GM21447 (cell line): ENCODE measurements at regions not wholly inside any gene's neighbourhood (a gene's known extent, or its start where the extent isn't known, plus 50 kb on each side); places are given as distances from the start of the nearest gene placed in this dataset.
"Not testable (repeated sequence)": the region's sequence is repeated elsewhere in the genome, so short reads cannot be mapped to it uniquely, and the experiment has no call there.

Source experiments
- ATAC-seq: cut with Tn5 transposase; IDR thresholded peaks from one replicate; pipeline ENCODE4 v1.9.1; 2021; ENCODE audit not compliant: unreplicated experiment

DNA sequence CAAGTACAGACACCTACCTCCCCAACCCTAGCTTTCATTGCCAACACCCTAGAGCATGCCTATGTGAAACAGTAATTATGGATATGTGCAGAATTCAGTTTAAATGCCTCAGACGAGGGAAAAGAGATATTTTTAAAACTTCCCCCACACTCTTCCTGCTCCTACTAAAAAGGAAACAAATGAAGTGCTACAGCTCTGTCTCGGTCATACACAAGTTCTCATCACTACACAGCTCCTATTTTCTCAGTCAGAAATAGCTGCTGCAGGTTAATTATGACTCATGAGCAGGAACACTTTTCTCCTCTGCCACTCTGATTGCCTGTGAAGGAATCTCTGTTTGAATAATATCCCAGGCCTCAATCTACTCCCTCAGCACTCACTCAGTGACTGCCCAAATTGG, 703.6 kb upstream of the FLRT2 start:
- ATAC-seq, result no peak

DNA sequence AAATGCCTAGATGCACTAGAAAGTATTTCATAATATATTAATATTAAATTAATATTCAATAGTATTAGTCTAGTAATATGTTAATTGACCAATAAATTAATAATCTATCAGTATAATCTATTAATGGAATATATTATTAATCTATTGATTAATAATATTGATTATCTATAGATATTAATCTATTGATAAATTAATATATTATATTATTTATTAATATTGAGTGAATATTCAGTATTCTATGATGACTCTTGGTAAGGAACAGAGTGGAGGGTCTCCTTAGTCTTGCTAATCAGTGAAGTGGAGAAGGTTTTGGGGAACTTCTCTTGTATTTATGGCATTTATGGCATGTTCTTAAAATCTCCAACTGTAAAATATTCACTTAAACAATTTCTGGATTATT, 679.3 kb upstream of the FLRT2 start:
- no peak for ATAC-seq

DNA sequence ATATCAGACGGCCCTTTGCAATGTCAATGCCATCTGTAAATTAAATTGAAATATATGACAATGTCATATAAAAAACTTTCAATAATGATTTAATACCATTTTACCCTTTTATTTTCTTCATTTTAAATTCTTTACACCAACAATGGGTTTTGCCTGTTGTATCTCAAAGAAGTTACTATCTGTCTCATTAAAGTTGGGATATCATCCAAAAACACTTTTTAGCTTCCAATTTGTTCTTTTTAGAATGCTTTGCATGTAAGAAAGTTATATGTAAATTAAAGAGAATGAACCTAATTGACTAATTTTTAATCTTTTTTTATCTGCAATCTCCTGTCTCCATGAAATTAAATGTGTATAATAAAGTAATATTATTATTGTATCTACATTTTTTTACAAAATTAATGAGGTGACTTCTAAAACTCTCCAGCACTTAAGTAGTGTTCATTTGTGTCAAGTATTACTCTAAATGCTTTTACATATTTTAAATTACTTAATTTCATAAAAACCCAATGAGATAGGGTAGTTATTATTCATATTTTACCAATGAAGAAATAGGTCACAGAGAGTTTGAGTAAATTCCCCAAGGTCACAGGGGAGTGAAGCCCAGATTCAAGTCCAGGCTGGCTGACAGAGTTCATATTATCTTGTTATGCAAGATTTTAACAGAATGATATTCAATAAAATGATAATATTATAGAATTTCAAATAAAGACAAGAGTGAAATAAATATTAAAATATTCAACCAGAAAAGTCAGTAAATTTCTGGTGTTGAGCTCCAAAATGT, 673.0 kb upstream of the FLRT2 start:
- no peak for ATAC-seq

DNA sequence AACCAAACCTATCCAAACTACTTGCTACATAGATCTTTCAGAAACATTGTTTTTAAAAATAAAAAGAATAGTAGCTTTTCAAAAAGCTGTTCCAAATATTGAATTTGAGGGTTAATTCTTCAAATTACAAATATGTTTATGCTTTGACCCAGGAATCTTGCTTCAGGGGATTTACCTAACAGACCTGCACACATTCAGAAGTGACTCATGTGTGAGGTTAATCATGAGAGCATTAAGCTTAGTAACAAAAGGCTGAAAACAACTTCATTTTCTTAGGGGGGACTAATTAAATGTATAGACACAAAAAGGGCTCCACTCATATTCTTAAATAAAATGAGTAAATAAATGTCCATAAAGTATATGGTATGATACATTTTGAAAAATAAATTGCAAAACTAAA, 672.4 kb upstream of the FLRT2 start:
- ATAC-seq, result no peak

DNA sequence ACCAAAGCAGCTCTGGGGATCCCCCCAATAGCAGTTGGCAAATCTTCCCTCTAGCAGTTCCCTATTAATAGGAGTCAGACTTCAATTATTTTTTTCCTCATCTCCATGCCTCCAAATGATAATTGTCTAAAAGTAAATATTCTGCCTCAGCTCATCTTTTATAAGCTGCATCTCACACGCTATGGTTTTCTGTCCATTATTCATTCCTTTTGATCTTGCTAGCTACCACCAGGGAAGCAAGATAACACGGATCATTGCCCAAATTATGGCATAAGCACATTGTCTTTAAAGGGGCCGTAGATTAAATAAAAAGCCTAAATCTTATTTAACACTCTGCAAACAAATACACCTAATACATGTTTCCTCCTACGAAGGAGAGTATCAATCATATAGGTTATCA, 670.8 kb upstream of the FLRT2 start:
- no peak for ATAC-seq

DNA sequence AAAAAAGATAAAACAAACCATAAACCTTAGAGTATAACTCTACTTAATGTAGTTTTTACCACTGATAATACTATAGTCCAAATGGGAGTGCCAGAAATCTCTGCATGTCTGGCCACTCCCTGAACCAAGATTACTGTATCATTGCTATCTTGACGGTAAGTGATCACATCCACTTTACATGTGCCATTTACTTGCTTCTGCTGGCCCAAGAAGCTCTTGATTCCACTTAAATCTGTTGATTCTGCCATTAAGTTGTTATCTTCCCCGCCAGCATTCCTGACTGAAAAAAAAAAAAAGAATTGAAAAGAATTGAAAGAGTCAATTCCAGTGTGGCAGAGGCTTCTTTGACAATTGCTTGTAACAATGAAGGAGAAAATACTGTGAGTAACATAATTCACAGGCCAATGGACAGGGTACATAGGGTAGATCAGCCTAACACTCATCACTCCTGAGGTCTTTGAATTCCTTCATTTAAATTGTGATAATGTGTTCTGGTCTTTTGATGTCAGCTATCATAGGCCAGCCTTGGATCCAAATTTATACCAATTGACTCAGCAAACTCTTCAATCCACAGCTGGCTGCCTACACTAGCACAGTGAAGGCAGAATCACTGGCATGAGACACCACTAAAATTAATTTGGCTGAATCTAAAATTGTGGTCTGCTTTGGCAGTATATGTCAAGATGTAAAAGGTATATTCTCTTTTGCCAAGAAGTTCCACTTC, 665.2 kb upstream of the FLRT2 start:
- ATAC-seq, result no peak

DNA sequence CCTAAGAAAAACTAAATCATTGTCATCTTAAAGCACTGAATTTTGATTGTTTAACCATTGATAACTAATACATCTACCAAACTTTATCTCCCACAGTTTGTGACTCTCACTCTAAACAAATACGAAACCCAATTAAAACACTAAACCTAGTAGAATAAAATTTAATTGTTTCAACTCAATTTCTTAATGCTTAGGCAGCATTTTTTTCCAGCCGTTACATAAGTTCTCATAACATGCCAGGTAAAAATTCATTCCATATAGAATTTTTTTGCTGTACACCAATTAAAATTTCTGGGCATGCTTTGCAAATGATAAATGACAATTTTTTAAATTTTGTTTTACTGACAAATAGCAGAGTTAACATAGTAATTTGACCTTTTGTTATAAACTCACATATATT, 658.2 kb upstream of the FLRT2 start:
- no peak for ATAC-seq

DNA sequence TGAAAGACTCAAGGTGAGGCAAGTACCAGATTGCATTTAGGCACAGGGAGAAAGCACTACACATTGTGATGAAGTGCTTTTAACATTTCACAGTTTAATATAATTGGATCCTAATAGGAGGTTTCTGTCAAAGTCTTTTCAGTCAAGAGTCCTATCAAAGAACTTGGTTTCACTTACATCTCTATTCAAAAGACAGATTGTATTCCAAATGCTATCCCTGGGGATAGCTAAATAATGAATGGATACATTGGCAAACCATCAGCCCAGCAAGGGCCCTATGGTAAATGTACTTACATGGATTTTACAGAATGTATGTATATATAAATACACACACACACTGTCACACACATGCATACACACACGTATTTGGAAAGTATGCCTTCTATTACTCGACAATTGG, 655.5 kb upstream of the FLRT2 start:
- ATAC-seq, result no peak

DNA sequence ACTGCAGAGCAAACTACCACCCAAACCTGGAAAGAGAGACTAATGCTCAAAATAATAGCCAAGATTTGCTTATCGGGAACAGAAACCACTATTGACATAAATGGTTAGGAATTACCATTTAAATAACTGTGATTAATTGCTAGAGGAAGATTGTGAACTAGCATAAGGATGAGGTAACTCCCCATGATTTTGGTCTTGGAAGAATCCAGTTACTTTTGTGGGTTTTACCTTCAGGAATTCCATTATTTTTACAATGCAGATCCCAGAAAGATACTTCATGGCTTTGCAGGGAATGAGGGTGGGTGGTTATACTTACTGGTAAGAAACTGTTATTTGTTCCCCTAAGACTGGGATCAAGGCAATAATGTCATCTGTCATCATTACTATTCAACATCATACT, 652.9 kb upstream of the FLRT2 start:
- no peak for ATAC-seq

DNA sequence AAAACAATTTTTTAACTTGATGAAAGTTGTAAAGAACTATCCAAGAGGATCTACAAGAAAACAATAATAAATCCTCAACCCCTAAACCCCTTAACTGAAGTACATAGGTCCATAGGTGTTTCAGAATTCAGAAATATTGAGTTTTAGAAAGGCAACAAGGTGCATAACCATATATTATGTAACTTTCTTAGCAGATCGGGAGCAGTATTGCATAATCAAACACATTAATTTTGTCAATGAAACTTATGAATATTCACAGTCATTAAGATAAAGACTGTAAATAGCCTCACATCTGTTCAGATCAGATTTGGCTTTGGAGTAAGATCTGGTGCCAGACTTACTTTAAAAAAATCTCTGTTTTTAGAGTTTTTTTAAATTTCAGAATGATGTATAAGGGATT, 647.1 kb upstream of the FLRT2 start:
- ATAC-seq, result no peak

DNA sequence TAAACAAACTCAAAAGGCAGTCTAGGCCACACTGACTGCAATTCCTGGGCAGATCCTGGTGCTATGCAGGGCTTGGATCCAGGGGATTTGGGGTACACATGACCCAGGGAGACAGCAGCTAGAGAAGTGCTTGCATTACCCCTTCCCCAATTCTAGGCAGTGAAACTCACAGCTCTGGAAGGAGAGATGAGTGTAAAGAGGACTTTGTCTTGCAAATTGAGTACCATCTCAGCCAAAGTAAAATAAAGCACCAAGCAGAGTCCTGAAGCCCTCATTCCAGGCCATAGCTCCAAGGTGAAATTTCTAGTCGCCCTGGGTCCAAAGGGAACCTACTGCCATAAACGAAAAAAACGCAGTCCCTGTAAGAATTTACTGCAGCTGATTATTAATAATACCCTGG, 644.9 kb upstream of the FLRT2 start:
- ATAC-seq, result no peak

DNA sequence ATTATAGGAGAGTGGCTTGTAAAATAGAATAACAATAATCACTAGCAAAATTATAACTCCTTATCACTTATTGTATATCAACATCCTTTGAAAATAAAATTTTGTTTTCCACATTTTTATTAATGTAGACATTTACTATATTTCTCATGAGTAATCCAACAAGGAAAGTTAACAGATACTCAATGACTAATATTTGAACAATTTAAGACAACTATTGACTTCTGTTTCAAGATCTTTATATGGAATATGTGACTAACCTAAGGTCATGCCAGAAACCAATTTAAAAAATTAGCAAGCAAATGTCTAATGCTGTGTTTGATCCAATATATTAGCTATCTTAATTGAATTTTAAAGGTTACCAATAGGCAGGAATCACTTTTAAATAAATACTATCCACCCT, 638.5 kb upstream of the FLRT2 start:
- ATAC-seq, result no peak

DNA sequence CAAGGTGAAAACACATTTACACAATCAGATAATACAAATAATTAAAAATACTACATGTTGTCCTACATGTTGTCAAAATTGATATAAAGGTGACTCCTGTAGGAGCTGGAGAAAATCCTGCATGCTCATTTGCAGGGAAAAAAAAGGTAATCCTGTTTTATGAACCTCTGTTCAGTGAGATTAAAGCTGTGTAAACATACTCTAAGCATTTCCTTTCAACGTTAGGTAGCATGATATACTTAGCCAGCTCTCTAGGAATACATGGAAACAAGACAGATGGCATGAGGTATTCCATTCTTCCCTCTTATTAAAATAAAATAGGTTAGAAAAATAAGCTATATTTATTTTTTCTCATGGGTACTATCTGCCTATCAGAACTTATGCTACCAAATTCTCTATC, 635.7 kb upstream of the FLRT2 start:
- no peak for ATAC-seq

DNA sequence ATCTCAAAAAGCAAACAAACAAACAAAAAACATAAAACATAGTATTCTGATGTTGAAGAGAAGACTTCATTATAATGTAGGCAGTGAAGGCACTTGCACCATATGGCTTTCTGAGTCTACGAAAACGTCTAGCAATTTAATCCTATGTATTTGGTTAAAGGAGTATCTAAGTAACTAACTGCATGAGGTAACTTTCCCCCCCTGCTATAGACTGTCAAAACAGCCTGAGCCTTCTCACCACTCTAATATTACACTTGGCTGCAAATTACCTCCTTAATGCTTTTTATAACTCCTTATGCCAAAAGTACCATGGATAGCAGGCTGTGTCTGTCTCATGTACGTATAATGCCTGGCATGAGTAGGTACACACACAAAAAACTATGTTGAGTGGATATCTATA, 607.6 kb upstream of the FLRT2 start:
- ATAC-seq, result no peak

DNA sequence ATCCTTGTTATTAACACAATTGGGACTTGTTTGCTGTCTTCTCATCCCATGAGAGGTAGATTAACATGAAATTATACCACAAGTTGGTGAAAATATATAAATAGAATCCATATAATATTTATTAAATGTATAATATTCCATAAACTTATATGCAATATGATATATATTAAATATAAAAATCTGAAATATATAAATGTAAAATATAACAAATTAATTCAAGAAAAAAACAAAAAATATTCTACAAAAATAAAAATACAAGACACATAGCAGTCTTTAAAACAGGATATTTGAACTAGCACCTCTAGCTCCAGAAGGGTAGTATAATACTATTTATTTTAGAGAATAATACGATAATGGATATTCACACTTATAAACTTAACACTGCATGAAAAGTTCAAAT, 603.3 kb upstream of the FLRT2 start:
- no peak for ATAC-seq

DNA sequence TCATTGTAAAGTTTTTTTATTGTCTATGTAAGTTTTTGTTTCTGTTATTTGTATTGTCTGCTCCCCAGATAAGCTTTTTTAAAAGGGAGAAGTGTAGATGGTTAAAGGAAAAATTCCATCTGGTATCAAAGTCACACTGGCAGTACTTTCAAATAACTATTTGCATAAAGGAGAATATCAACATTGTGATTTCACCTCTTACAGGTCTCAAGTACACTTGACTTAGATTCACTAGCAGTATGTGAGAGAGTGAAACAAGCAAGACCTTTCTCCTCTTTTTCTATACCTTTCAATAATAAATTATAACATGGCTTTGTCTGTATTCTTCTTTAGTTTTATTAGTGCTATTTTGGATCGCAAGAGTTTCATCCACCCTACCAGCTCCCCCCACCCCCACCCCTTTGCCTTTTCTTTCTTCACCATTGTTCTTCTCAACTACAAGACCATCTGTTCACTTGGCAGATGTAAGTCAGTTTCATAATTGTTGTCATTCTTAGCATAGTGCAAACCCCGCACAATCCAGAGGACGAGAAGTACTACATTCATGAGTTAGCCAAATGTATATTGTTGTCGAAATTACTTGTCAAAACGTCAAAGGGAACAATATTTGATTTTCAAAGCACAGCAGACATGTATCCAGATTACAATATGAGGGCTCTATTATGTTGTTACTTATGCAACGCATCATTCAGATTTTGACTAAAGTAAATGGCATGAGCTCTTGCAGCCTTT, 602.7 kb upstream of the FLRT2 start:
- ATAC-seq, result no peak

DNA sequence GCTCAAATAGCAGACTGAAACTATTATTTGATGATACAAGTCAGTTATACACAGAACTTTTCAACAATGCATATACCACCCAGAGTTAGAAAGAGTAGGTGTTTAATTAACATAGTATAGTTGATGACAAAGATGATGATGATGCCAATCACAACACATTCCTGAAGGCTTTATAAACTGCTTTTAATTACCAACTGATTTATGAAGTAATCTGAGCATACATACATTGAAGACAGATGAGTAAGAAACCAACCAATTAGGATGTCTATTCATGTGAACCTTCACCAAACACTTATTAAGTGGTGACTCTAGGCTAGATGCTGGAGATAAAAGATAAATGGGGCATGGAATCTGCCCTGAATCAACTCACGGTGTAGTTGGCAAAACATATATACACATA, 600.9 kb upstream of the FLRT2 start:
- ATAC-seq, result no peak

DNA sequence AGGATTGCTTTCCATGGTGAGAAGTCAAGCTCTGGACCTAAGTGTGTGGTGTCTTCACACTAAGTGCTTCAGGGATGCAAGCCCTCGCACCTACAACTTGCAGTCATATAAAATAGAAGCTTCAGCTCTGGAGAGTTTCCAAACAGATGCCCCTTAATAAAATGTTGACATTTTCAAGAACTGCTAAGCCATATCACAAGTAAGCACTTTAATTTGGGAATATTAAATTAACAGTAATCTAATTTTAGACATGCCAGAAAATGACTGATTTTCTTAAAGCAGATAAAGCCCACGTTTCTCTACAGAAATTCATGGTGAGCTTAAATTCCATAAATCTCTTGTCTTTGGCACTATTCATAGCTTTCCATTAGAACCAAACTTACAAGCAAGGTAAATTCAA, 600.1 kb upstream of the FLRT2 start:
- no peak for ATAC-seq

DNA sequence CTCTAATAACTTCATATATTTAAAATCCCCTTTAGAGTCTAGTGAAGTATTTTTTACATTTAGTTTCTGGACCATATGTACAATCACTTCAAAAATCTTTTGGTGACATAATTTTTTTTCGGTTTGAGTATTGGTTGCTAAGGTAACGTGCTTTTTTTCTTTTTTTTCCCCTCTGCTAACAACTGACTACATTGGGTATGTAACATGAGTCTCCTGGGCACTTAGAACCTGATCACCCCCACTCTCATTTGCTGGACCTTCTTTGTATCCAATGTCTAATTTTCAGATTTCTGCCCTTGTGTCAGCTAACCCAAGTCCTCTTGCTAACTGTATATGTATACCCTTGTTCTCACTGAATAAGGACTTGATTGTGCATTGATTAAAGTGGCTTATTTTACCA, 592.9 kb upstream of the FLRT2 start:
- no peak for ATAC-seq

DNA sequence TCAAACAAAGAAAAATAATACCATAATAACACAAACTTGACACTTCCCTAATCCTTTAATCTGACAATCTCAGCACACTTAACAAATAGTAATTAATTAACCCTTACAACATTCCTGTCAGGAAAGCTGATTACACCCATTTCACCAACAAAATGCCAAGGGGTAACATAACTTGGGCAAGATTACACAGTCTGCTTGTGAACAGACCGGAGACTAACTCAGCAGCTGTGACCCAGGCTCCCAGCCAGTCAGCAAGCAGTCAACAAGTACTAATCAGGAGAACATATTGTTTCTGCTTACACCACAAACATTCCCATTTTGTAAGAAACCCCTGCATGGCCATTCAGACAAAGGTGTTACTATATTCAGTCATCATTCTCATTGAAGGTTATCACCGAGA, 592.5 kb upstream of the FLRT2 start:
- ATAC-seq, result no peak

DNA sequence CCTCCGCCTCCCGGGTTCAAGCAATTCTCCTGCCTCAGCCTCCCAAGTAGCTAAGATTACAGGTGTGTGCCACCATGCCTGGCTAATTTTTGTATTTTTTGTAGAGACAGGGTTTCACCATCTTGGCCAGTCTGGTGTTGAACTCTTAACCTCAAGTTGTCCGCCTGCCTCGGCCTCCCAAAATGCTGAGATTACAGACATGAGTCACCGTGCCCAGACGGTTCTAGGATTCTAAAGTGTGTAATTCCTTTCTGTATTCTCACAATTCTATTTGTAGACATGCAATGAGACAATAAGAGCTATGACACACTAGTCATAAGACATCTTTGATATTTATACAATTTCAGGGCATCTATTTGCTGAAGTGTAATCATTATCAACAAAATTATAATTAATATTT, 585.0 kb upstream of the FLRT2 start:
- ATAC-seq, result not testable (repeated sequence)

DNA sequence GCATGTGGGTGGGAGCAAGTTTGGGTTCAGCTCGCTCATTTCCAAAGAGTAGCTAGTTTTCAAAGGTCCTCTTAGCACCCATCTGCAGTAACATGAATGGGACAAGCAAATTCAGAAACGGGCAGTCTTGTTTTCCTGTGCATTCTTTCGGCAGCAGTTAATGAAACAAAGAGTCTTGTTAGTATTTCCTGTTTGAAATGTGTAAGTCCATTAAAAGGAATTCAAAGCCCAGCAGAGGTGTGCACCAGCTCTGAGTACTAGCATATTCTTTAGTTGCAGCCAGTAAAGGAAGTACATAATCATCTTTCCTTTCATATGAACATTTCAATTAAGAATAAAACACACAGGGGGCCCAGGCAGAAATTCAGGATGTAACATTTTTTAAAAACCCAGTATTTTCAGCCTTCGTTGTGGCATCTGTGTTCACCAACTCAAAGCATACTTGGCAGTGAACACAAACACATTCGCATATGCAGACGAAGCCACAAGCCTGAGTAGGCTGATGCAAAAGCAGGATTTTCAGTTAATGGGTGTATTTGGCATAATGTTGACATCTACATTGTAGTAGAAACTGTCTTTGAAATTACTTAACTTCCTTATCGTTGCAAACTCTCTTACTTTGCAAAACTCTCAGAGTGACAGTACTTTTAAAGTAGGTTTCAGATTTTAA, 570.0 kb upstream of the FLRT2 start:
- ATAC-seq, result no peak
